Coronary artery (tissue), 2 donors: ENCODE measurements at regions not wholly inside any gene's neighbourhood (a gene's known extent, or its start where the extent isn't known, plus 50 kb on each side); places are given as distances from the start of the nearest gene placed in this dataset.

Experiments
- DNase-seq: peaks from one replicate; pipeline ENCODE4 v3.0.0-alpha.2; 2017; ENCODE audit warnings: low spot score
- H3K27ac ChIP-seq, 2 donors: fragments of 200-600 bp; sonication (generic); one replicate each; pipeline ENCODE4 v1.5.1; 2016 to 2019
- H3K4me3 ChIP-seq: fragments of 200-600 bp; sonication (generic); 2 replicates; pipeline ENCODE4 v1.5.1; 2016; ENCODE audit warnings: mild to moderate bottlenecking, moderate library complexity
- TF ChIP-seq, protein P1 (sequence below): fragments of 200-600 bp; sonication (generic); IDR thresholded peaks from one replicate; pipeline ENCODE4 v1.5.1; 2019; ENCODE audit warnings: antibody characterized with exemption

GRCh38 chr12:68450947-68451260 is 118.7 kb upstream of the MDM1 start:
- H3K27ac ChIP-seq: peak overlapping the region in 1 of 2 donors; percentile 65
- H3K4me3 ChIP-seq: peak overlapping the region; percentile 51
- DNase-seq: no peak
- TF ChIP-seq, protein P1, sequence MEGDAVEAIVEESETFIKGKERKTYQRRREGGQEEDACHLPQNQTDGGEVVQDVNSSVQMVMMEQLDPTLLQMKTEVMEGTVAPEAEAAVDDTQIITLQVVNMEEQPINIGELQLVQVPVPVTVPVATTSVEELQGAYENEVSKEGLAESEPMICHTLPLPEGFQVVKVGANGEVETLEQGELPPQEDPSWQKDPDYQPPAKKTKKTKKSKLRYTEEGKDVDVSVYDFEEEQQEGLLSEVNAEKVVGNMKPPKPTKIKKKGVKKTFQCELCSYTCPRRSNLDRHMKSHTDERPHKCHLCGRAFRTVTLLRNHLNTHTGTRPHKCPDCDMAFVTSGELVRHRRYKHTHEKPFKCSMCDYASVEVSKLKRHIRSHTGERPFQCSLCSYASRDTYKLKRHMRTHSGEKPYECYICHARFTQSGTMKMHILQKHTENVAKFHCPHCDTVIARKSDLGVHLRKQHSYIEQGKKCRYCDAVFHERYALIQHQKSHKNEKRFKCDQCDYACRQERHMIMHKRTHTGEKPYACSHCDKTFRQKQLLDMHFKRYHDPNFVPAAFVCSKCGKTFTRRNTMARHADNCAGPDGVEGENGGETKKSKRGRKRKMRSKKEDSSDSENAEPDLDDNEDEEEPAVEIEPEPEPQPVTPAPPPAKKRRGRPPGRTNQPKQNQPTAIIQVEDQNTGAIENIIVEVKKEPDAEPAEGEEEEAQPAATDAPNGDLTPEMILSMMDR: no peak

DNA sequence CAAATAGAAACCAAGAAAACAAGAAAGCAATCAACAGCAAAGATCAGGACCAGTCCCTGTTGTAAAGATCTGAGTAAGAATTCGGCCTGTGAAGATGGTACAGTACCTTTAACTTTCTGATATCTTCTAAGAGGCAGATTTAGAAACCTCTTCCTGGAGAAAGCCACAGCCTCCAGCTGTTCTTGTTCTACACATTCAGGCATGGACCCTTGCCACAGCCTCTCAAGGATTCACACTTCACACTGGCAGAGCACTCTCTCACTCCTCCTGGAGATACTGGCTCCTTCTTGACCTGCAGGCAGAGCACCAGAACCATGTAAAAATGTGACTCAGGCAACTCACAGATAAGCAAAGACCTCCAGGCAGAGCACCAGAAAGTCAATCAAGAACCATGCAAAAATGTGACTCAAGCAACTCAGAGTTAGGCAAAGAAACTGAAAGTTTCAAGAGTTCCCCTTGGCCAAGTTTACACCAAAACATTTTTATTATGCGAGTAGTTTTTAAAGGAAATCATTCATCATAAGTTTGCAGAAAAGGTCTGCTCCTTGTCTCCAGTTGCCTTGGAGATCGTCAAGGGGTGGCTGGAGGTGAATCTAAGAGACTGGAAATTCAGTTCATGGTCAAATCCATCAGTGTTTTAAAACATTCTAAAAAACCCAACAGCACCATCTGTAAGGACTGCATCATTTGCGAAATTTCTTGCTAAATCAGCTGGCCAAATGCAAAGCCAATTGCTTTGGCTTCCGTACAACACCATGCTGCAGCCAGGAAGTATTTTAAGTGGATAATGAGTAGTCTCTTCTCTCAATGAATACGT is 119.3 kb upstream of the MDM1 start:
- DNase-seq: no peak
- peak overlapping the region in 1 of 2 donors; percentile 65 for H3K27ac ChIP-seq
- peak overlapping the region; percentile 51 for H3K4me3 ChIP-seq
- TF ChIP-seq, protein P1: no peak

DNA sequence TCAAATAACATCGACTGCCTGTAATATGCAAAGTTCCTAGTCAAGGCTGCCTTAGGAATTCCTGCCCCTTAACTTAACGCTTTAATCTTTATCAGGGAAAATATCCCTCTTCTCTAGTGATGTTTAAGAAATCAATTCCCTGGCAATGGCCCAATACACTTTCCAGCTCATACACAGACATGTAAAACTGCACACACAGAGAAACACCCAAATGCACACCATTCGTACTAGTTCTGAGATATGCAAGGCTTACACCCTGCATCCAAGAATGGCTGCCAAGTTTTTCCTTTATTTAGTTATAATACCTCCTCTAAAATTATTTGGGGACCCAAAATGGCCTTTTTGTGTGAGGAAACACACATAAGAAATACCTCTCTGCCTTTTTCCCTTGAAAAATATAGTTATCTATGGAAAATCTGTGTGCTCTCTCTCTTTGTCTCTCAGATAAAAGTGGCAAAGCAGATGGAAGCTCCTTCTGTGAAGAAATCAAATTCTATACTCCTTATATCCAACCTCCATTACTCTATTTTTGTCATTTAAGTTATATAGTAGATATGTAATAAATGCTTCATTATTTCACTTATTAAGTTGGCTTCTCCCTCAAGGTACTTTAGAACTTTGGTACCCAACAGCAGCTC is 120.0 kb upstream of the MDM1 start:
- TF ChIP-seq, protein P1: no peak
- Histone ChIP-seq H3K27ac (peak overlapping the region in 1 of 2 donors; percentile 65), H3K4me3 (peak overlapping the region; percentile 51)
- DNase-seq: no peak

DNA sequence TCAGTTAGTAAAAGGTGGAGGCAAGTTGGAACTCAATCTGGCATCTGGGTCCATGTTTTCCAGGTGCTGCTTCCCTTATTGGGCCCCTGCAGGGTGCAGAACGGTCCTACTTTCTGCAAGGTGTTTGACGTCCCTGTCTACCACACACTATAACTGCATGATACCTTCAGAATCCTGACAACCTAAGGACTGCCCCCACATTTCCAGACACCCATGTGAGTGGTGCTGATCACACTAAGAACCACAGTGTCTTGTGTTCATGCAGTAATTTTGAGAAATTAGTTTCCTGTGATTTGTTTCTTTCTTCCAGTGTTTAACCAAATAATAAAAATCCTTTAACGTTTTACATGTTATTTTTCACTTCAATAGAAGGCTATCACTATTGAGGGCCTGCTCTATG is 121.1 kb upstream of the MDM1 start:
- H3K27ac ChIP-seq: no peak overlapping the region
- no peak for DNase-seq
- no peak overlapping the region for H3K4me3 ChIP-seq
- TF ChIP-seq, protein P1: no peak

GRCh38 chr12:68453876-68454275 is 121.7 kb upstream of the MDM1 start:
- TF ChIP-seq, protein P1: no peak
- H3K4me3 ChIP-seq: no peak overlapping the region
- no peak for DNase-seq
- H3K27ac ChIP-seq: no peak overlapping the region

DNA sequence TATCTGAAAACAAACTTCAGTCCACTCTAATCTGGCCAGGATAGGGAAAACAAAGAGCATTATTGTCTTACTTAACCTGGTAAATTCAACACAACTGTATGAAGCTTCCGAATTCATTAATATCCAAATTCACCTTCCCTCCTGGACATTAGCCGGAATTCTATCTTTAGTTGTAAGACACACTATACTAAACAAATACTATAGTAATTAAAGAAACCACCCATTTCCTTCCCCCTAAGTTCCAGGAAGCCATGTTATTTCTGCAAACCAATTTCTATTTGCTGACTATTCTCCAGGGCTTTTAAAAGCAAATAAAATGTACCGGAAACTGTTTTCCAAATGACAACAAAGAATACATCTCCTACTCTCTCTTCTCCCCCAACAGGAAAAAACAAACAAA is 122.7 kb upstream of the MDM1 start:
- no peak overlapping the region for H3K27ac ChIP-seq

More for the DNA sequence above, 122.7 kb upstream of the MDM1 start:
- TF ChIP-seq, protein P1: no peak
- no peak overlapping the region for H3K4me3 ChIP-seq
- DNase-seq: no peak
